NCI-H526 treated with DMSO at 0.1 percent for 48 hours (cell line): ENCODE measurements at regions not wholly inside any gene's neighbourhood (a gene's known extent, or its start where the extent isn't known, plus 50 kb on each side); places are given as distances from the start of the nearest gene placed in this dataset.
"Not testable (repeated sequence)": the region's sequence is repeated elsewhere in the genome, so short reads cannot be mapped to it uniquely, and the experiment has no call there.

Experiments
- DNase-seq: peaks from one replicate; lab custom pipeline; 2025; lab: John Stamatoyannopoulos, UW

GRCh38 chr4:171532968-171533367 is 280.2 kb upstream of the GALNTL6 start:
- no peak for DNase-seq

GRCh38 chr4:171524903-171525302 is 288.3 kb upstream of the GALNTL6 start:
- DNase-seq: no peak

- DNase-seq: no peak
These were observed 291.5 kb upstream of the GALNTL6 start for GRCh38 chr4:171521726-171522125.

DNA sequence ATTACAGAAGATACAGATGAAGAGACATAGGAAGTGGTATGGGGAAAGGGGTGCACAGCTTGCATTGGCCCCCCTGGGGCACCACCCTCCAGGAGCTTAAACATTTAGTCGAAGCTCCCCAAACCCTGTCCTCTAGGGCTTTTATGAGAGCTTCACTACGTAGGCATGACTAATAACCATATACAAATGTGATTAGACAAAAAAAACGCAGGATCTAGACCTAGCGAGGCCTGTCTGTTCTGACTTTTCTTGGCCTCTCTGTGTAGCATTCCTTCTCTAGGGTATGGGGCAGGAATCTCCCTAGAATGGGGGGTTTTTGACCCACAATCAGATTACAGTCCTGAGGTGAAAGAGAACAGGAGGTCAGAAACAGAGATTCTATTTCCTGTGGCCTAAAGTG is 293.7 kb upstream of the GALNTL6 start:
- no peak for DNase-seq

- no peak for DNase-seq
These were observed 295.3 kb upstream of the GALNTL6 start for GRCh38 chr4:171517883-171518282.

- DNase-seq: no peak
These were observed 296.5 kb upstream of the GALNTL6 start for GRCh38 chr4:171516694-171517093.

- DNase-seq: no peak
These were observed 328.5 kb upstream of the GALNTL6 start for GRCh38 chr4:171484681-171485080.

- no peak for DNase-seq
These were observed 335.0 kb upstream of the GALNTL6 start for GRCh38 chr4:171478181-171478580.

DNA sequence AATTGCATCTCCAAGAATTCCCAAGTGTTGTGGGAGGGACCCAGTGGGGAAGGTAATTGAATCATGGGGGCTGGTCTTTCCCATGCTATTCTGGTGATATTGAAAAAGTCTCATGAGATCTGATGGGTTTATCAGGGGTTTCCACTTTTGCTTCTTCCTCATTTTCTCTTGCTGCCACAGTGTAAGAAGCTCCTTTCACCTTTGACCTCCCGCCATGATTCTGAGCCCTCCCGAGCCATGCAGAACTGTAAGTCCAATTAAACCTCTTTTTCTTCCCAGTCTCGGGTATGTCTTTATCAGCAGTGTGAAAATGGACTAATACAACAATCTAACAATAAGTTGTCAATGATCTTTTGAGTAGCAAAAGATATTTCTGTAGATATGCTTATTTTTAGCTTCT is 338.1 kb upstream of the GALNTL6 start:
- DNase-seq: not testable (repeated sequence)

GRCh38 chr4:171473155-171473554 is 340.0 kb upstream of the GALNTL6 start:
- DNase-seq: no peak

GRCh38 chr4:171472230-171472629 is 341.0 kb upstream of the GALNTL6 start:
- no peak for DNase-seq

- DNase-seq: no peak
These were observed 348.7 kb upstream of the GALNTL6 start for GRCh38 chr4:171464499-171464898.

GRCh38 chr4:171461191-171461590 is 352.0 kb upstream of the GALNTL6 start:
- DNase-seq: peak; percentile 16

DNA sequence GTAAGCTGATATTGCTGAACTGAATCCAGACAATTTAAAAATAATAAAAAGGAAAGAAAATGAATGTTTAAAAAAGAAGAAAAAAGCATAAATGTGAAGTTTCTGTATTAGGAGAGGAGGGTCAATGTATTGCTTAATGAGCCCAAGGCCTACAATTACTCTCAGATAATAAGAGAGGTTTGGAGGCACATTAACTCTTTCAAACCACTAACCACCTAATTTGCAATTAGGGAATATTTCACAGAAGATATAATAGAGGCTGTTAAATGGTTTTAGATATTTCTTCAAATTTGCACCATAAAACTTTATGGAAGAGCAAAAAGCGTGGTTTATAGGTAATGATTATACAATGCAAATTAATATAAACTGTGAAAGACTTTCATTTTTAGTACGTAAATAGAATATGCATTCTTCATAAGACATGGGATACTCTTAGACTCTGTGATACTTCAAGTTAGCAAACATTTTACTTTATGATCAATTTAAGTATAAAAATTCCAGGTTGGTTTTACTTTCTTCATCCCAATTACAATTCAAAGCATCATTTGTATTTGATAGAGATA is 364.2 kb upstream of the GALNTL6 start:
- no peak for DNase-seq

DNA sequence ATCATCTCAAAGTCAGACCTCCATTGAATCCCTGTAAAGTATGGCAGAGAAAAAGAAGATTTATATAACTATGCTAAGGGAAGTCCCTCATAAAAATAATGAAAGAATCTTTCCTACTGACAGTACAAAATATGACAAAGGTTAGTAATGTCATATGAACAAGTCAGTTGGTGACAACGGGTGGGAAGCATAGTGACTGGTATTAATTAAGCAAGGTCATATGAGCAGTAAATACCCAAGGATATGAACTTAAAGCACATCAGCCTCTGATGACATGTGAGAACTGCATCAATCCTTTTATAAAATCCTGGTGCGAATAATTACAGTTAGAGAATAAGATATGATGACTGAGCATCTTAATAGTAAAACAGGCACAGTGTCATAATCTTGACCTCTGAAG is 364.8 kb upstream of the GALNTL6 start:
- DNase-seq: no peak

DNA sequence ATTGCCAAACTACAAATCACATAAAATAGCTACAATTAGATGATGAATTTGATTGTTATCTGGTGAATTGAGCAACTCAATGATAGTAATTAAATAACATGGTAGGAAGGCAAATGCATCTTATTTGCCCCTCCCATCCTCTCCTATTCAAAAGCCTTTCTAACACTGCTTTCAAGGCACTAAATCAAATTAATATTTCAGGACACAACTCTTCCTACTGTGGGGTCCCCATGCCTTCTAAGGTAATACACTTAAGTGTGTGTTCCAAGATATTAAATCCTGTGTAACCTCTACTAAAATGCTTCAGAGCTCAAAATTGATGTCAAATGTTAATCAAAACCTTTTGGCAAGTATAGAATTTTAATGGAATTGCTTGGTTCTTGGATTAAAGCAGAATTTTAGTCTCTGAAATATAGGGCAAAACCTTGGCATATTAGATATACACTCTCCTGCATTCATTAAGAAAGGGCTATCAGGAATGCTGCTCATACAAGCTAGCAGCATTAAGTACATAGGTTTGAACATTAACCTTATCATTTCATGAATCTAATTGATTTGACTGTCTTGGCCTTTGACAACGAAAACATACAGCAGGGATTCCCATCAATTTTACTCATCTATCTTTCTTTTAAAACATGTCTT is 371.8 kb upstream of the GALNTL6 start:
- DNase-seq: no peak

- no peak for DNase-seq
These were observed 379.5 kb upstream of the GALNTL6 start for GRCh38 chr4:171433674-171434073.

DNA sequence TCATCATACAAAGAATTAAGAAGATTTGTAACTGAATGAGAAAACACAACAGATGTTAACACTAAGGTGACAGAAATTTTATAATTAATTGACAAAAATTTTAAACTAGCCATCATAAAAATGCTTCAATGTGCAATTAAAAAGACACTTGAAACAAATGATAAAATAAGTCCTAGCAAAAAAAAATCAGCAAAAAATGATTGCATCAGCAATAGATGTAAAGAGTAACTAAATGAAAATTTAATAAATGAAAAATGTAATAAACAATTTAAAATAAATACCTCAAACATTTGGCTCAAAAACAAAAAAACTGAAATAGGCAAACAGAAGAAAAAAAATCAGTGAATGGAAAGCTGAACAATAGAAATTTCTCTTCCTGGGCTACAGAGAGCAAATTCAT is 380.7 kb upstream of the GALNTL6 start:
- no peak for DNase-seq

- DNase-seq: no peak
These were observed 382.7 kb upstream of the GALNTL6 start for GRCh38 chr4:171430495-171430894.

DNA sequence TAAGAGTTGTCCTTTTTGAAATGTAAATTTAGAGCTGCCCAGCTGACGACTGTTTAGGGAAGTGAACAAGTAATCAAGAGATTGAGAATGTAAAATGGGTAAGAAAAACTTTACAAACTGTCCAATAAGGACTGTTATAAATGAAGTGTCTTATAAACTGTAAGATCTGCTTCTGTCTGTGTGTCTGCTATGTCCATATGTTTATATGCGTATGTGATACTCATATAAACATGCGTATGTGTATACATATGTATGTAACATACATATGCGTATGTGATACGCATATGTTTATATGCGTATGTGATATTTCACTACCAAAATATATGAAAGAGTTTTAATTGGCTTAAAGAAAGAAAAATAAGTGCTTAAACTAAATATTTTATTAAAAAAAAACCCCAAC is 416.0 kb upstream of the GALNTL6 start:
- no peak for DNase-seq

GRCh38 chr4:171390626-171391025 is 422.6 kb upstream of the GALNTL6 start:
- peak; percentile 65 for DNase-seq

DNA sequence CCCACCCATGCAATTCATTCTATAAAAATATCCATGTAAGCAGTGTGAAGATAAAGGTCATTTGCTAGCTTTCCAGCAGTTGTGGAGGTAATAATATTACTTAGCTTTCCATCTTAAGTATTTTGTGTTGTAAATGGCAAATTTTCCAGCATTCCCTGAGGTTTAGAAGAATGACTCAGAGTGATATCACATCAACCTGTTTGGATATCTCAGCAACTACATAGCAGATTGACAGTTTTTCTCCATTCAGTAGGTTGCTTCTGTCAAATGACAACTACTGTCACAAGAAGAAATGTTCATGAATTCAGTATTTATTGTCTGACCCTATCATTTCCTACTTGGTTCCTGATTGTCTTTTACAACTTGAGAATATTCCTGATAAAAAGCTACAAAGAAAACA is 434.9 kb upstream of the GALNTL6 start:
- no peak for DNase-seq

DNA sequence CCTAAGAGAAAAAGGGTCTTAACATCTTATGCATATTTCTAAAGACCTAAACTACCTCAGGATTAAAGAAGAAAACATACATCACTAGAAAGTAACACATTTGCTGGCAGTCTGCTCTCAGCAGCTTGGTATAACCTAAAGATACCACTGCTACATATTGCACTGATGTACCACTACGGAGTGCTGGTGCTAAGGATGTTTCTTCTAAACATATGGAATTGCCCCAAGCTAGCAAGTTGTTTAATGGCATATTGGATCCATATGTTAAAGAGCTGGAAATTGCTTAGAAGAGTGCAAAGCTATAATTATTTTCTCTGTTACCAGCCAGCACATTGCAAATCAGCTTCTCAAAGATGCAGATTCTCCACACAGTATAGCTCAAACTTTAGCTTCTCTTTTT is 436.5 kb upstream of the GALNTL6 start:
- no peak for DNase-seq

DNA sequence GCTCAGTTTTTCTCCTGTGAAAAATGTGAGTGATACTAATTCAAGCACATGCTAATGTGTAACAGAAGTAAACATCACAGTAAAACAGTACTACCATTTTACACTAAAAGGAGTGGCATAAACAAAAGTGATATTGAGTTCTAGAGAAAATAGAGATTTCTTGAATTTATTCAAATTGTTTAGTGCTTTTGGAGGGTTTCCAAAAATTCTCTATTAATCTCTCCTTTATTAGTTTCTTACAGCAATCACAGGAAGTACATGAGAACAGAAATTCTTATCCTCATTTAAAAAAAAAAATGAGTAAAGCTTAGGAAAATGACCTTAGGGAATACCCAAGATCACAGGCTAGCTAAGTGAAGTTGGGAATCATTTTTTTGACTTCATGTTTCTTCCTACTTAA is 459.7 kb upstream of the GALNTL6 start:
- no peak for DNase-seq
